Neural cell (in vitro differentiated cells): ENCODE measurements at regions not wholly inside any gene's neighbourhood (a gene's known extent, or its start where the extent isn't known, plus 50 kb on each side); places are given as distances from the start of the nearest gene placed in this dataset.

ENCODE experiments used
- H2AFZ ChIP-seq: fragments of 200-600, 300-800 bp; sonication (generic), shearing (Covaris generic); 2 replicates; pipeline ENCODE4 v1.6.0; 2014; ENCODE audit warnings: low read depth, mild to moderate bottlenecking, antibody characterized with exemption, low read length, moderate library complexity
- H3F3A ChIP-seq: fragments of 200-600 bp; shearing (Covaris generic); 2 replicates; pipeline ENCODE4 v1.6.1; 2016; ENCODE audit warnings: mild to moderate bottlenecking, moderate library complexity, mixed read lengths, antibody characterized with exemption, low read length; ENCODE audit not compliant: insufficient read depth, poor library complexity, severe bottlenecking
- H3K27ac ChIP-seq: fragments of 200-600, 300-800 bp; sonication (generic), shearing (Covaris generic); 2 replicates; pipeline ENCODE4 v1.5.1; 2014; ENCODE audit warnings: mild to moderate bottlenecking, low read length, moderate library complexity
- H3K27me3 ChIP-seq: fragments of 300-800, 200-600 bp; sonication (generic), shearing (Covaris generic); 2 replicates; pipeline ENCODE4 v1.6.0; 2014; ENCODE audit warnings: mild to moderate bottlenecking, low read depth, low read length, moderate library complexity; ENCODE audit not compliant: insufficient read depth
- H3K36me3 ChIP-seq: fragments of 300-800, 200-600 bp; sonication (generic), shearing (Covaris generic); 2 replicates; pipeline ENCODE4 v1.5.1; 2014; ENCODE audit warnings: mild to moderate bottlenecking, antibody characterized with exemption, low read length, moderate library complexity; ENCODE audit not compliant: insufficient read depth
- H3K4me2 ChIP-seq: fragments of 300-800, 200-600 bp; sonication (generic), shearing (Covaris generic); 2 replicates; pipeline ENCODE4 v1.6.0; 2014; ENCODE audit warnings: mild to moderate bottlenecking, low read length
- H3K4me3 ChIP-seq: fragments of 300-800, 200-600 bp; sonication (generic), shearing (Covaris generic); 2 replicates; pipeline ENCODE4 v1.5.1; 2014; ENCODE audit warnings: mild to moderate bottlenecking, low read length, moderate library complexity
- H3K79me2 ChIP-seq: fragments of 200-600 bp; shearing (Covaris generic); replicated peaks from 2 replicates; pipeline ENCODE4 v1.6.0; 2014; ENCODE audit warnings: mild to moderate bottlenecking, low read length, moderate library complexity; ENCODE audit not compliant: insufficient read depth
- H3K9ac ChIP-seq: fragments of 300-800, 200-600 bp; sonication (generic), shearing (Covaris generic); 2 replicates; pipeline ENCODE4 v1.6.1; 2016; ENCODE audit warnings: mild to moderate bottlenecking, low read length, mixed read lengths
- H3K9me2 ChIP-seq: fragments of 200-600 bp; shearing (Covaris generic); 2 replicates; pipeline ENCODE4 v1.6.1; 2016; ENCODE audit warnings: mild to moderate bottlenecking, low read length, mixed read lengths; ENCODE audit not compliant: insufficient read depth
- H3K9me3 ChIP-seq: fragments of 200-600, 300-800 bp; sonication (generic), shearing (Covaris generic); 2 replicates; pipeline ENCODE4 v1.6.1; 2016; ENCODE audit warnings: mild to moderate bottlenecking, mixed run types, low read length, moderate library complexity, mixed read lengths
- H4K20me1 ChIP-seq: fragments of 200-600 bp; shearing (Covaris generic); 2 replicates; pipeline ENCODE4 v1.6.1; 2016; ENCODE audit warnings: mild to moderate bottlenecking, mixed run types; ENCODE audit not compliant: insufficient read depth
- EP300 ChIP-seq: fragments of 450-650 bp; conservative IDR thresholded peaks from 2 replicates; pipeline ENCODE4 v1.6.1; 2014; ENCODE audit warnings: antibody characterized with exemption, mild to moderate bottlenecking, moderate library complexity; ENCODE audit not compliant: poor library complexity, severe bottlenecking
- EZH2 ChIP-seq: fragments of 200-600, 300-800 bp; shearing (Covaris generic), sonication (generic); IDR thresholded peaks from 2 replicates; pipeline ENCODE4 v1.6.1; 2014; ENCODE audit warnings: antibody characterized with exemption, low read length, borderline replicate concordance, mild to moderate bottlenecking; ENCODE audit not compliant: insufficient read depth, poor library complexity, severe bottlenecking
- MXI1 ChIP-seq: fragments of 450-650 bp; conservative IDR thresholded peaks from 2 replicates; pipeline ENCODE4 v1.6.1; 2014; ENCODE audit warnings: antibody characterized with exemption, mild to moderate bottlenecking; ENCODE audit not compliant: poor library complexity, severe bottlenecking
- POLR2AphosphoS5 ChIP-seq: IDR thresholded peaks from 2 replicates; pipeline ENCODE4 v1.6.1; 2012
- RAD21 ChIP-seq: fragments of 450-650 bp; conservative IDR thresholded peaks from 2 replicates; pipeline ENCODE4 v1.6.1; 2014; ENCODE audit warnings: antibody characterized with exemption, mild to moderate bottlenecking, moderate library complexity
- SMC3 ChIP-seq: fragments of 450-650 bp; conservative IDR thresholded peaks from 2 replicates; pipeline ENCODE4 v1.6.1; 2014; ENCODE audit warnings: antibody characterized with exemption, mild to moderate bottlenecking, moderate library complexity; ENCODE audit not compliant: poor library complexity
- TAF1 ChIP-seq: IDR thresholded peaks from 2 replicates; pipeline ENCODE4 v1.6.1; 2012; ENCODE audit warnings: low read depth
- TF ChIP-seq, protein P1 (sequence below): IDR thresholded peaks from 2 replicates; pipeline ENCODE4 v1.6.1; 2012; ENCODE audit warnings: borderline replicate concordance
- TF ChIP-seq, protein P2 (sequence below): fragments of 450-650 bp; IDR thresholded peaks from 2 replicates; pipeline ENCODE4 v1.5.1; 2014; ENCODE audit warnings: antibody characterized with exemption, mild to moderate bottlenecking, moderate library complexity; ENCODE audit not compliant: poor library complexity, severe bottlenecking

DNA sequence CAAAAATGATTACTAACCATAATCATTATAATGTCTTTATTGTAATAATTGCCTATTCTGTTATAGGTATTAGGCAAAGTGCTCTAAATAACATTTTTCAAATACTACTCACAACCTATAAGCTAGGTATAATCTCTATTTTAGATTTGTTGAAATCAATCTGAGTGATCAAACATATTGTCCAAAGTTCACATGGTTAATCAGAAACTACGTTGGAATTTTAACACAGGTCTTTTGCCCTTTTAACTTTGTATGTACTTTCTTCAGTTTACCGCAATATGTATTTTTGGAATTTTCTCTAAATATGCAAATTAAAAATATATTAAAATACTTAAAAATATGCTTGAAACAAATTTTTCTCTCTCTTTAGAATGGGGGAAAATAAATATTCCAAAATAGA is 1563.2 kb downstream of the KCNT2 start:
- TF ChIP-seq, protein P1, sequence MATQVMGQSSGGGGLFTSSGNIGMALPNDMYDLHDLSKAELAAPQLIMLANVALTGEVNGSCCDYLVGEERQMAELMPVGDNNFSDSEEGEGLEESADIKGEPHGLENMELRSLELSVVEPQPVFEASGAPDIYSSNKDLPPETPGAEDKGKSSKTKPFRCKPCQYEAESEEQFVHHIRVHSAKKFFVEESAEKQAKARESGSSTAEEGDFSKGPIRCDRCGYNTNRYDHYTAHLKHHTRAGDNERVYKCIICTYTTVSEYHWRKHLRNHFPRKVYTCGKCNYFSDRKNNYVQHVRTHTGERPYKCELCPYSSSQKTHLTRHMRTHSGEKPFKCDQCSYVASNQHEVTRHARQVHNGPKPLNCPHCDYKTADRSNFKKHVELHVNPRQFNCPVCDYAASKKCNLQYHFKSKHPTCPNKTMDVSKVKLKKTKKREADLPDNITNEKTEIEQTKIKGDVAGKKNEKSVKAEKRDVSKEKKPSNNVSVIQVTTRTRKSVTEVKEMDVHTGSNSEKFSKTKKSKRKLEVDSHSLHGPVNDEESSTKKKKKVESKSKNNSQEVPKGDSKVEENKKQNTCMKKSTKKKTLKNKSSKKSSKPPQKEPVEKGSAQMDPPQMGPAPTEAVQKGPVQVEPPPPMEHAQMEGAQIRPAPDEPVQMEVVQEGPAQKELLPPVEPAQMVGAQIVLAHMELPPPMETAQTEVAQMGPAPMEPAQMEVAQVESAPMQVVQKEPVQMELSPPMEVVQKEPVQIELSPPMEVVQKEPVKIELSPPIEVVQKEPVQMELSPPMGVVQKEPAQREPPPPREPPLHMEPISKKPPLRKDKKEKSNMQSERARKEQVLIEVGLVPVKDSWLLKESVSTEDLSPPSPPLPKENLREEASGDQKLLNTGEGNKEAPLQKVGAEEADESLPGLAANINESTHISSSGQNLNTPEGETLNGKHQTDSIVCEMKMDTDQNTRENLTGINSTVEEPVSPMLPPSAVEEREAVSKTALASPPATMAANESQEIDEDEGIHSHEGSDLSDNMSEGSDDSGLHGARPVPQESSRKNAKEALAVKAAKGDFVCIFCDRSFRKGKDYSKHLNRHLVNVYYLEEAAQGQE = no peak
- TF ChIP-seq RAD21 (no peak), TAF1 (no peak), MXI1 (no peak), SMC3 (no peak), EP300 (no peak), EZH2 (no peak), POLR2AphosphoS5 (no peak)
- TF ChIP-seq, protein P2, sequence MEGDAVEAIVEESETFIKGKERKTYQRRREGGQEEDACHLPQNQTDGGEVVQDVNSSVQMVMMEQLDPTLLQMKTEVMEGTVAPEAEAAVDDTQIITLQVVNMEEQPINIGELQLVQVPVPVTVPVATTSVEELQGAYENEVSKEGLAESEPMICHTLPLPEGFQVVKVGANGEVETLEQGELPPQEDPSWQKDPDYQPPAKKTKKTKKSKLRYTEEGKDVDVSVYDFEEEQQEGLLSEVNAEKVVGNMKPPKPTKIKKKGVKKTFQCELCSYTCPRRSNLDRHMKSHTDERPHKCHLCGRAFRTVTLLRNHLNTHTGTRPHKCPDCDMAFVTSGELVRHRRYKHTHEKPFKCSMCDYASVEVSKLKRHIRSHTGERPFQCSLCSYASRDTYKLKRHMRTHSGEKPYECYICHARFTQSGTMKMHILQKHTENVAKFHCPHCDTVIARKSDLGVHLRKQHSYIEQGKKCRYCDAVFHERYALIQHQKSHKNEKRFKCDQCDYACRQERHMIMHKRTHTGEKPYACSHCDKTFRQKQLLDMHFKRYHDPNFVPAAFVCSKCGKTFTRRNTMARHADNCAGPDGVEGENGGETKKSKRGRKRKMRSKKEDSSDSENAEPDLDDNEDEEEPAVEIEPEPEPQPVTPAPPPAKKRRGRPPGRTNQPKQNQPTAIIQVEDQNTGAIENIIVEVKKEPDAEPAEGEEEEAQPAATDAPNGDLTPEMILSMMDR = no peak
- no peaks in the 10 kb centered on the region for H3K79me2 ChIP-seq
- no peaks in the 10 kb centered on the region for H3K27me3 ChIP-seq
- H3K36me3 ChIP-seq = no peaks in the 10 kb centered on the region
- H3K9me2 ChIP-seq = no peaks in the 10 kb centered on the region
- H4K20me1 ChIP-seq = no peaks in the 10 kb centered on the region
- H3K27ac ChIP-seq = no peak overlapping the region
- no peaks in the 10 kb centered on the region for H3F3A ChIP-seq
- H2AFZ ChIP-seq = no peak overlapping the region
- H3K4me3 ChIP-seq = no peak overlapping the region
- no peak overlapping the region for H3K4me2 ChIP-seq
- no peak overlapping the region for H3K9ac ChIP-seq
- H3K9me3 ChIP-seq = no peaks in the 10 kb centered on the region

DNA sequence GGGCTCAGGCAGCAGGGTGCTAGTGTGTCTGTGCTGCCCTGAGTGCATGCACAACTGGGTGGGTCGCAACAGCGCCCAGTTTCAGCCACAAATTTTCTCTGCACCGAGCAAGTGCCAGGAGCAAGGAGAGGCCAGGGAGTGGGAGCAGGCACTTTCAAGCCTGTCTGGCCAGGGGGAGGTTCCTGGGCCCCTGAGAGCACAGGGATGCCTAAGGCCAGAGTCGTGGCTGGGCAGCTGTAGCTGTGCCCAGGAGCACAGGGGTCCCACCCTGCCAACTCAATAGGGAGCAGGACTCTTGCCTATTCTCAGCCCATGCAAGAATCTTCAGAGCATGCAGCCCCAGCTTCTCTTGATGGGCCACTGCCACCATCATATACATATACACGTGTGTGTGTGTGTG is 1577.4 kb downstream of the KCNT2 start:
- H3K79me2 ChIP-seq = no peaks in the 10 kb centered on the region
- no peaks in the 10 kb centered on the region for H4K20me1 ChIP-seq
- H3K4me3 ChIP-seq = no peak overlapping the region
- no peaks in the 10 kb centered on the region for H3K9me3 ChIP-seq
- H3K27me3 ChIP-seq = no peaks in the 10 kb centered on the region
- H2AFZ ChIP-seq = no peak overlapping the region
- no peak overlapping the region for H3K9ac ChIP-seq
- TF ChIP-seq, protein P2 = no peak
- TF ChIP-seq POLR2AphosphoS5 = no peak
- no peak for TF ChIP-seq RAD21
- no peak for TF ChIP-seq MXI1
- no peak for TF ChIP-seq TAF1
- TF ChIP-seq SMC3 = no peak
- TF ChIP-seq, protein P1 = no peak
- no peaks in the 10 kb centered on the region for H3K36me3 ChIP-seq
- H3K4me2 ChIP-seq = no peak overlapping the region
- H3K9me2 ChIP-seq = no peaks in the 10 kb centered on the region
- no peak overlapping the region for H3K27ac ChIP-seq
- no peaks in the 10 kb centered on the region for H3F3A ChIP-seq
